H1 (cell line): ENCODE measurements at regions not wholly inside any gene's neighbourhood (a gene's known extent, or its start where the extent isn't known, plus 50 kb on each side); places are given as distances from the start of the nearest gene placed in this dataset.

Experiments
- TEAD4 ChIP-seq: IDR thresholded peaks from 2 replicates; pipeline ENCODE4 v1.6.1; 2012; ENCODE audit warnings: low read depth, low read length, inconsistent platforms, mixed read lengths
- YY1 ChIP-seq: IDR thresholded peaks from 2 replicates; pipeline ENCODE4 v1.6.1; 2011; ENCODE audit warnings: low read depth, mild to moderate bottlenecking, low read length

DNA sequence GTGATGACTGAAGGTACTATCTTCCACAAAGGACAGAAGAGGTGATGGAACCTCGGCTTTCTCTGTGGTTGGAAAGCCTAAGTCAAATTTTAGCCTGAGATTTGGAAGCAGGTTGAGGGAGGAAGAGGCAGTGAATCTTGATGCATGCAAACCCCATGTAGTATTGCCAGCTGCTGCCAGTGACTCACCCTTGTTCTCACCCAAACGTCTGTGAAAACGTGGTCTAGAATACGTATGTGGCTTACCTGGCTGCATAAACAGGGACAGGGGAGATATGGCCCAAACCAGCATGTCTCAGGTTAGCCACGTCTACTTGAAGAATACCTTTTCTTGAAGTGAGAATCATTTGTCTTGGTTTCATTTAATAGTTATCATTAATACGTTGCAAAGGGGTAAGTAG lies 438.0 kb upstream of the MAF start (continued):
- TF ChIP-seq TEAD4 (no peak), YY1 (no peak)
